ENCODE measurements at regions not wholly inside any gene's neighbourhood (a gene's known extent, or its start where the extent isn't known, plus 50 kb on each side); places are given as distances from the start of the nearest gene placed in this dataset.

DNA sequence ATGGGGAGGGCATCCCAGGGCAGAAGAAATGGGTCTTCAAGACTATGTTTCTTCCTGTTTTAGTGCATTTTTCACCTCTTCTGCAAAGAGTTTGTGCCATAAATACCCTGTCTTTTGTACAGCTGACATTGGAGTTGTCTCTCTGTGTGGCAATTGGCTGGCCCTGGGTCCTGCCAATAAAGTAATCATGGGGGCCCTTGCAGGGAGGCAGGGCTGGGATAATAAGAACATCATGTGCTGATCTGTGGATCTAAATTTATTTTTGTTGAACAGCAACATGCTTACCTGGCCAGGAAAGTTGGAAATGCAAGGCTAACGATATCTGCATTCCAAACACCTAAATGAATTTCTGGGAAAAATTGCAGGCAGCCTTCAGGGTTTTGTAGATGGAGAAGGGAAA, 174.6 kb upstream of the GATB start:
- no peaks in the 10 kb centered on the region for H3K79me2 ChIP-seq (ENCODE audit: insufficient read depth, low read length)
- TF ChIP-seq, protein P1, sequence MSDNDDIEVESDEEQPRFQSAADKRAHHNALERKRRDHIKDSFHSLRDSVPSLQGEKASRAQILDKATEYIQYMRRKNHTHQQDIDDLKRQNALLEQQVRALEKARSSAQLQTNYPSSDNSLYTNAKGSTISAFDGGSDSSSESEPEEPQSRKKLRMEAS (IDR thresholded peaks at IDR 0.05) = no peak
- no peak for TF ChIP-seq SRF (IDR thresholded peaks at IDR 0.05; ENCODE audit: low read depth)
- TF ChIP-seq FOSL1 (IDR thresholded peaks at IDR 0.05; ENCODE audit: low read depth) = no peak
- TF ChIP-seq EZH2phosphoT487 (IDR thresholded peaks at IDR 0.05; ENCODE audit: borderline replicate concordance) = no peak
- TF ChIP-seq, protein P2, sequence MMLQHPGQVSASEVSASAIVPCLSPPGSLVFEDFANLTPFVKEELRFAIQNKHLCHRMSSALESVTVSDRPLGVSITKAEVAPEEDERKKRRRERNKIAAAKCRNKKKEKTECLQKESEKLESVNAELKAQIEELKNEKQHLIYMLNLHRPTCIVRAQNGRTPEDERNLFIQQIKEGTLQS (IDR thresholded peaks at IDR 0.05) = no peak
- TF ChIP-seq EGR1 (IDR thresholded peaks at IDR 0.05; ENCODE audit: low read depth) = no peak
- TF ChIP-seq, protein P3, sequence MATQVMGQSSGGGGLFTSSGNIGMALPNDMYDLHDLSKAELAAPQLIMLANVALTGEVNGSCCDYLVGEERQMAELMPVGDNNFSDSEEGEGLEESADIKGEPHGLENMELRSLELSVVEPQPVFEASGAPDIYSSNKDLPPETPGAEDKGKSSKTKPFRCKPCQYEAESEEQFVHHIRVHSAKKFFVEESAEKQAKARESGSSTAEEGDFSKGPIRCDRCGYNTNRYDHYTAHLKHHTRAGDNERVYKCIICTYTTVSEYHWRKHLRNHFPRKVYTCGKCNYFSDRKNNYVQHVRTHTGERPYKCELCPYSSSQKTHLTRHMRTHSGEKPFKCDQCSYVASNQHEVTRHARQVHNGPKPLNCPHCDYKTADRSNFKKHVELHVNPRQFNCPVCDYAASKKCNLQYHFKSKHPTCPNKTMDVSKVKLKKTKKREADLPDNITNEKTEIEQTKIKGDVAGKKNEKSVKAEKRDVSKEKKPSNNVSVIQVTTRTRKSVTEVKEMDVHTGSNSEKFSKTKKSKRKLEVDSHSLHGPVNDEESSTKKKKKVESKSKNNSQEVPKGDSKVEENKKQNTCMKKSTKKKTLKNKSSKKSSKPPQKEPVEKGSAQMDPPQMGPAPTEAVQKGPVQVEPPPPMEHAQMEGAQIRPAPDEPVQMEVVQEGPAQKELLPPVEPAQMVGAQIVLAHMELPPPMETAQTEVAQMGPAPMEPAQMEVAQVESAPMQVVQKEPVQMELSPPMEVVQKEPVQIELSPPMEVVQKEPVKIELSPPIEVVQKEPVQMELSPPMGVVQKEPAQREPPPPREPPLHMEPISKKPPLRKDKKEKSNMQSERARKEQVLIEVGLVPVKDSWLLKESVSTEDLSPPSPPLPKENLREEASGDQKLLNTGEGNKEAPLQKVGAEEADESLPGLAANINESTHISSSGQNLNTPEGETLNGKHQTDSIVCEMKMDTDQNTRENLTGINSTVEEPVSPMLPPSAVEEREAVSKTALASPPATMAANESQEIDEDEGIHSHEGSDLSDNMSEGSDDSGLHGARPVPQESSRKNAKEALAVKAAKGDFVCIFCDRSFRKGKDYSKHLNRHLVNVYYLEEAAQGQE (IDR thresholded peaks at IDR 0.05; ENCODE audit: low read depth) = no peak
- no peak for TF ChIP-seq CBX3 (IDR thresholded peaks at IDR 0.05; ENCODE audit: low read depth)
- no peak for TF ChIP-seq ZNF274 (IDR thresholded peaks at IDR 0.05; ENCODE audit: low read depth, low read length)
- TF ChIP-seq ZFX (IDR thresholded peaks at IDR 0.05) = no peak
- TF ChIP-seq JUND (IDR thresholded peaks at IDR 0.05) = no peak
- no peak for TF ChIP-seq YY1 (IDR thresholded peaks at IDR 0.05; ENCODE audit: extremely low read depth, insufficient replicate concordance, low read depth, low read length)
- no peak for TF ChIP-seq TCF7L2 (IDR thresholded peaks at IDR 0.05; ENCODE audit: borderline replicate concordance, extremely low read depth, insufficient read depth, insufficient read length)
- TF ChIP-seq POLR2A (IDR thresholded peaks at IDR 0.05; ENCODE audit: borderline replicate concordance, extremely low read depth, insufficient read depth, insufficient read length) = no peak
- TF ChIP-seq, protein P4, sequence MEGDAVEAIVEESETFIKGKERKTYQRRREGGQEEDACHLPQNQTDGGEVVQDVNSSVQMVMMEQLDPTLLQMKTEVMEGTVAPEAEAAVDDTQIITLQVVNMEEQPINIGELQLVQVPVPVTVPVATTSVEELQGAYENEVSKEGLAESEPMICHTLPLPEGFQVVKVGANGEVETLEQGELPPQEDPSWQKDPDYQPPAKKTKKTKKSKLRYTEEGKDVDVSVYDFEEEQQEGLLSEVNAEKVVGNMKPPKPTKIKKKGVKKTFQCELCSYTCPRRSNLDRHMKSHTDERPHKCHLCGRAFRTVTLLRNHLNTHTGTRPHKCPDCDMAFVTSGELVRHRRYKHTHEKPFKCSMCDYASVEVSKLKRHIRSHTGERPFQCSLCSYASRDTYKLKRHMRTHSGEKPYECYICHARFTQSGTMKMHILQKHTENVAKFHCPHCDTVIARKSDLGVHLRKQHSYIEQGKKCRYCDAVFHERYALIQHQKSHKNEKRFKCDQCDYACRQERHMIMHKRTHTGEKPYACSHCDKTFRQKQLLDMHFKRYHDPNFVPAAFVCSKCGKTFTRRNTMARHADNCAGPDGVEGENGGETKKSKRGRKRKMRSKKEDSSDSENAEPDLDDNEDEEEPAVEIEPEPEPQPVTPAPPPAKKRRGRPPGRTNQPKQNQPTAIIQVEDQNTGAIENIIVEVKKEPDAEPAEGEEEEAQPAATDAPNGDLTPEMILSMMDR (IDR thresholded peaks at IDR 0.05 in 2 of 3, conservative IDR thresholded peaks at IDR 0.05 in 1 of 3; ENCODE audit: borderline replicate concordance in 1 of 3, insufficient read depth in 1 of 3, low read depth in 2 of 3, low read length in 2 of 3) = no peak
- TF ChIP-seq POLR2AphosphoS5 (IDR thresholded peaks at IDR 0.05; ENCODE audit: low read depth, low read length) = no peak
- no peak for TF ChIP-seq EZH2 (IDR thresholded peaks at IDR 0.05)
- ATAC-seq = no peak
- no peaks in the 10 kb centered on the region for H3K9me3 ChIP-seq (ENCODE audit: control insufficient read depth in 1 of 2, insufficient read depth in 1 of 2, low read depth in 1 of 2, low read length in 2 of 2)
- intact Hi-C loops (cut with micrococcal nuclease) = no loop called here
- CTCF ChIA-PET = no interaction called here
- H3K27me3 ChIP-seq (ENCODE audit: insufficient read depth, low read length) = no peaks in the 10 kb centered on the region
- BruUV-seq (replicated peaks) = no TSS peak
- no peak overlapping the region for H3K4me2 ChIP-seq (ENCODE audit: low read length)
- no peak for DNase-seq (ENCODE audit: low read depth, low spot score)
- H3K9ac ChIP-seq (ENCODE audit: low read length) = no peak overlapping the region
- H3K36me3 ChIP-seq (ENCODE audit: control insufficient read depth in 1 of 2, insufficient read depth in 2 of 2, low read length in 2 of 2) = no peaks in the 10 kb centered on the region
- H3K27ac ChIP-seq (ENCODE audit: low read depth, low read length) = no peak overlapping the region
- no peaks in the 10 kb centered on the region for H3K4me1 ChIP-seq (ENCODE audit: control insufficient read depth in 1 of 2, insufficient read depth in 2 of 2, low read length in 2 of 2)
- no peak overlapping the region for H2AFZ ChIP-seq (ENCODE audit: low read depth, low read length, poor library complexity, severe bottlenecking)
- no peaks in the 10 kb centered on the region for H4K20me1 ChIP-seq (ENCODE audit: insufficient read depth)
- H3K9me2 ChIP-seq (ENCODE audit: insufficient read depth) = no peaks in the 10 kb centered on the region
- RAD21 ChIA-PET (ENCODE audit: low non-redundant PET in 1 of 2, low total read pairs in 2 of 2, uncharacterized antibody in 2 of 2, unreplicated experiment in 2 of 2) = no interaction called here
- POLR2A ChIA-PET = no interaction called here
- H3K4me3 ChIP-seq (replicated peaks in 1 of 2; ENCODE audit: low read depth in 1 of 2, low read length in 2 of 2) = no peak overlapping the region
